ENCODE measurements at regions not wholly inside any gene's neighbourhood (a gene's known extent, or its start where the extent isn't known, plus 50 kb on each side); places are given as distances from the start of the nearest gene placed in this dataset.

DNA sequence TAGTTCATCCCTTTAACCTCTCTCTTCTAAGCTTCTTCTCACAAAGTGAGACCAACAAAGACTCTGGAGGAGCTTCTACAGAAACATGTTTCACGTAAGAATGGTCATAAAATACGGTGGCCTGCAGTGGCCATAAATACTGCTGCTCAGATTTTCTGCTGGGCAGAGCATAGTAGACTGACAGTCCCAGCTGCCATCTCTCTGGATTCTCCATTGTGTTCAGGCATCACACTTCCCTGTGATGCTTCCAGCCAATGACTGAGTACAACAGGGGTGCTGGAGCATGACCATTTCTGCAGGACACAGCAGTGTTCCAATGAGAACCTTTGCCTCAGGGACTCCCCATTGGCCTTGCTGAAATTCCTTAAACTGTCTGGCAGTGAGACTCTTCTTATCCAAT, 392.6 kb downstream of the MMUT start:
- Mint-ChIP-seq H3K27ac (no peak overlapping the region), H3K36me3 (ENCODE audit: insufficient read depth in 2 of 2) (peaks cover 0 to 2% of the 10 kb centered on the region in 2 donors), H3K4me1 (ENCODE audit: low read depth) (no peaks in the 10 kb centered on the region), H3K27me3 (ENCODE audit: low read depth) (no peaks in the 10 kb centered on the region), H3K4me3 (no peak overlapping the region), H3K9me3 (peaks cover 8 to 9% of the 10 kb centered on the region in 2 donors)
- no peak for ATAC-seq (replicated peaks in 1 of 2)
- DNase-seq = no peak

DNA sequence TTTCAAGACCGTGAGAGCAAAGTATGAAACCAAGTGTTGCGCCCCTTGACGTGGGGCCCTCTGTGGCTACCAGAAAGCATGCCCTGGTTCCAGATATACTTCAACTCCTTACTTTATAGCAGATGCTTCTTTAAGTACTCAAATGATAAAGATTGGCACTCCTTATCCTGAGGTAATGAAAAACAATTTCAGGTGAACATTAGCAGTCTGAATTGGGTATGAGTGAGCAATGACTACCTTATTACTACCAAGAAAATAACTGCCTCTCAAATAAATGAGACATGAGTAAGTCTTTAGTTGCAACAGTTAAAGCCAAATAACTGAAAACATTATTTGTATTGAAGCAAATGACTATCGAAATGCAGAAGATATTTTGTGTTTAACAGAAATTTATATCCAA, 408.7 kb downstream of the MMUT start:
- Mint-ChIP-seq H3K4me1 (ENCODE audit: low read depth) (no peaks in the 10 kb centered on the region), H3K27ac (no peak overlapping the region), H3K4me3 (no peak overlapping the region), H3K9me3 (peaks cover 3 to 8% of the 10 kb centered on the region in 2 donors), H3K27me3 (ENCODE audit: low read depth) (no peaks in the 10 kb centered on the region), H3K36me3 (ENCODE audit: insufficient read depth in 2 of 2) (no peaks in the 10 kb centered on the region)
- DNase-seq (no peak), ATAC-seq (replicated peaks in 1 of 2) (no peak)

DNA sequence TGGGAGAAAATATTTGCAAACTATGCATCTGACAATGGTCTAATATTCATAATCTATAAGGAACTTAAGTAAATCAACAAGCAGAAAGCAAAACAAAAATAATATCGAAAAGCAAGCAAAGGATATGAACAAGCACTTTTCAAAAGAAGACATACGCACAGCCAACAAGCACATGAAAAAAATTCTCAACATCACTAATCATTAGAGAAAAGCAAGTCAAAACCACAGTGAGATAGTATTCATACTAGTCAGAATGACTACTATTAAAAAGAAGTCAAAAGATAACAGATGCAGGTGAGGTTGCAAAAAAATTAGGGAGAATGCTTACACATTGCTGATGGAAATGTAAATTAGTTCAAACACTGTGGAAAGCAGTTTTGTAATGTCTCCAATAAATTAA, 410.2 kb downstream of the MMUT start:
- Mint-ChIP-seq H3K36me3 (ENCODE audit: insufficient read depth in 2 of 2) (no peaks in the 10 kb centered on the region), H3K27ac (no peak overlapping the region), H3K4me1 (ENCODE audit: low read depth) (no peaks in the 10 kb centered on the region), H3K27me3 (ENCODE audit: low read depth) (no peaks in the 10 kb centered on the region), H3K9me3 (peaks cover 0 to 8% of the 10 kb centered on the region in 2 donors), H3K4me3 (no peak overlapping the region)
- DNase-seq = no peak
- no peak for ATAC-seq (replicated peaks in 1 of 2)

DNA sequence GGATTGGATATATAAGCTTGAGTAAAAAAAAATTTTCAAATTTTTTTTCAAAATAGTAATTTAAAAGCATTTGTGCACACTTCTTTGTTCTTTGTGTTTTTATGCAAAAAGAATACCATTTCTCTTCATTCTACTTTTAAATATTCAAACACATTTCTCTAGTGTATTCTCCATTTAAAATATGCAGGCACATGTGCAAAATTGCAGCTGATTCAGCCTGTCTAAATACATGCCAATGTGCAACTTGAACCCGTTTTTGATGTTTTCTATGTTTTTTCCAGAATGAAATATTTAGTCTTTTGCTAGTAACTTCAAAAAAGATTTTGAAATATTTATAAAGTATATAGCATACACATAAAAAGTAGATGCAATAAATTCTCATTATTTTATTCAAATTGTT, 411.8 kb downstream of the MMUT start:
- ATAC-seq (replicated peaks in 1 of 2) (no peak), DNase-seq (no peak)
- H3K36me3 Mint-ChIP-seq (ENCODE audit: insufficient read depth in 2 of 2) = no peaks in the 10 kb centered on the region
- no peak overlapping the region for H3K4me3 Mint-ChIP-seq
- no peaks in the 10 kb centered on the region for H3K27me3 Mint-ChIP-seq (ENCODE audit: low read depth)
- H3K4me1 Mint-ChIP-seq (ENCODE audit: low read depth) = no peaks in the 10 kb centered on the region
- peaks cover 0 to 9% of the 10 kb centered on the region in 2 donors for H3K9me3 Mint-ChIP-seq
- no peak overlapping the region for H3K27ac Mint-ChIP-seq

DNA sequence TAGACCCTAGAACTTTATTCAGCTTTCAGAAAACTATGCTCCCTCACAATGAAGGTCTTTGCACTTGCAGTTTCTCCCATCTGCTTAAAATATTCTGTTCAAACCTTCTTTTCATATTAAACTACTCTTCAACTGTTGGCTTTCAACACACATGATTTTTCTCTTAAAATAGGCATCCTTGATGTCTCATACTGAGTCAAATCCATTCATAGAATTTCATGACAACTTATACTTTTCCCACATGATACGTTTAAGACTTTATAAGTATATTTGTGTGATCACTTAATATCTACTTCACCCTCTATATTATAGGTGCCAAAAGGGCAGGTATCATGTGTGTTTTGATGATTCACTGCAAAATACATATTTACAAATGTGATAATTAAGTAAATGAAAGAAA, 412.5 kb downstream of the MMUT start:
- peak overlapping the region; percentile 16 for H3K27ac Mint-ChIP-seq
- no peaks in the 10 kb centered on the region for H3K4me1 Mint-ChIP-seq (ENCODE audit: low read depth)
- ATAC-seq (replicated peaks in 1 of 2) = no peak
- no peak for DNase-seq
- no peaks in the 10 kb centered on the region for H3K27me3 Mint-ChIP-seq (ENCODE audit: low read depth)
- peaks cover 0 to 1% of the 10 kb centered on the region in 2 donors for H3K36me3 Mint-ChIP-seq (ENCODE audit: insufficient read depth in 2 of 2)
- peaks cover 4 to 11% of the 10 kb centered on the region in 2 donors for H3K9me3 Mint-ChIP-seq
- H3K4me3 Mint-ChIP-seq = no peak overlapping the region

DNA sequence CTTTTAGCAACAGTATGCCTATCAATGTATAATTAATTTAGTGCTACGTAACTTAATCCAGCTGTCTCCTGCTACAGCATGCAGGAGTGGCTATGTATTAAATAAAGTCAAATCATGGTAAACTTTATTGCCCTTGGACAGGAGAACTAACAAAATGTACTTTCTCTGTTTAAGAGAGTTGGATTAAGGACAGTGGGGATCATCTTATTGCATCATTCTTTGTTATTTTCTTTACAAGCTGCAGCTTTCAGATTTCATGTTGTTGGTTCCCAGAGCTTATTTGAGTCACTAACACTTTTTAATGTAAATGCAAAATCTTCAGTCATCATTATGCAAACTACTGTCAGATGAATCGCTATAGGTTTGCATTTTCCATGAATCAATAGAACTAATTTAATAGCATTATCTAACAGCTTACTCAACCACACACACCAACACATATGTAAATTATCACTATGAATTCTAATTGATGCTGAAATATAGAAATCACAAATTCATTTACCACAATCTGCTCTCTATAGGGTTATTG, 424.7 kb downstream of the MMUT start:
- Mint-ChIP-seq H3K27me3 (ENCODE audit: low read depth) (no peaks in the 10 kb centered on the region), H3K4me3 (no peak overlapping the region), H3K9me3 (peaks cover 5 to 6% of the 10 kb centered on the region in 2 donors), H3K27ac (no peak overlapping the region), H3K36me3 (ENCODE audit: insufficient read depth in 2 of 2) (peaks cover 0 to 2% of the 10 kb centered on the region in 2 donors), H3K4me1 (ENCODE audit: low read depth) (no peaks in the 10 kb centered on the region)
- no peak for ATAC-seq (replicated peaks in 1 of 2)
- no peak for DNase-seq

DNA sequence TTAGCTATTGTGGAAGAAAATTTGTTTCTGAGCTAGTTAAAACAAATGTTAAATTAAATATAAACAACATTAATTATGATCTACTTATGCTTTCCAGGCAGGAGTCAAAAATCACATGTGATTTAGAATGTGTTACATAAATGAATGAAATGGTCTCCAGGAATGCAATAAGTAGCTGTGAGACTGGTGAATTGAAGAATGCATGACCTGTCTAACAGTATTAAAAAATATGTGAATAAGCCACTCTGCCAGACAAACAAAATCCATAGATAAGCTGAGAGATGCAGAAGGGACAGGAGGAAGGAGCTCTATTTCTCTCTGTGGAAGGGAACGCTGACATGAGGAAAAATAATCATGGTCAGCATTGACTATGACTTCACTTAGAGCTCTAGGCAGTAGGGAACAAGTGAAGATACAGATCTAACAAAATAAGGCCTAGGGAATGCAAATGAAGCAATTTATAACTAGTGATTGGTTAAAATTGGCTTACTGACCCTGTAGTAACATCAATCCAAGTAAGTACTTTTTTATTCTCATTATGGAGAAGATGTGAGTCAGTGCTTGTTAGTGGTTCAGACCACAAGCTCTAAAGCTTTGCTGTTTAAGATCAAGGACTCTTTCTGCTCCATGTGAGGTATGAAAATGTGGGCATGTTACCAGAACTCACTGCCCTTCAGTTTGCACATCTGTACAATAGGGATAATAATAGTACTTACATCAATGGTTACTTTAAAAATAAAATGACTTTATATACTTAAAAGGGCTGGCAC, 432.6 kb downstream of the MMUT start:
- Mint-ChIP-seq H3K36me3 (ENCODE audit: insufficient read depth in 2 of 2) (peaks cover 0 to 2% of the 10 kb centered on the region in 2 donors), H3K4me1 (ENCODE audit: low read depth) (no peaks in the 10 kb centered on the region), H3K4me3 (no peak overlapping the region), H3K9me3 (peaks cover 1 to 2% of the 10 kb centered on the region in 2 donors), H3K27me3 (ENCODE audit: low read depth) (no peaks in the 10 kb centered on the region), H3K27ac (no peak overlapping the region)
- ATAC-seq (replicated peaks in 1 of 2) = no peak
- DNase-seq = no peak

DNA sequence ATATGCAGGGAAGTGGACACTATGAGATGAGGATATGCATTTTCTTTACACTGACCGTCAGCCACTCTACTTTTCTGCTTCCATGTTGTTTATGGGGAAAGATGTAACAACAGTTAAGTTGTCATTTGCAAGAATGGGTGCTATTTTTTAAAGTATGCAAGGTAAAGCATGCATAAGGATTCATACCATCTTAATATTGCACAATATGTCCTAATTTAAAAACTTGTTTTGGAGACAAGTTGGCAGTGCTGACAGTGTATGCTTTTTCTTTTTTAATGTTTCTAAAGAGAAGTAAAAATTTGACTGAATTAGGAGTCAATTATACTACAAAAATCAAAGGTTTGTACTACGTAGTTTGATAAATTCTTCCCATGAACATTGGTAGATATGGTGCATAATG, 435.4 kb downstream of the MMUT start:
- ATAC-seq (replicated peaks in 1 of 2) (no peak), DNase-seq (no peak)
- no peaks in the 10 kb centered on the region for H3K36me3 Mint-ChIP-seq (ENCODE audit: insufficient read depth in 2 of 2)
- no peaks in the 10 kb centered on the region for H3K27me3 Mint-ChIP-seq (ENCODE audit: low read depth)
- H3K4me3 Mint-ChIP-seq = no peak overlapping the region
- H3K9me3 Mint-ChIP-seq = peaks cover 3 to 9% of the 10 kb centered on the region in 2 donors
- H3K4me1 Mint-ChIP-seq (ENCODE audit: low read depth) = no peaks in the 10 kb centered on the region
- no peak overlapping the region for H3K27ac Mint-ChIP-seq

DNA sequence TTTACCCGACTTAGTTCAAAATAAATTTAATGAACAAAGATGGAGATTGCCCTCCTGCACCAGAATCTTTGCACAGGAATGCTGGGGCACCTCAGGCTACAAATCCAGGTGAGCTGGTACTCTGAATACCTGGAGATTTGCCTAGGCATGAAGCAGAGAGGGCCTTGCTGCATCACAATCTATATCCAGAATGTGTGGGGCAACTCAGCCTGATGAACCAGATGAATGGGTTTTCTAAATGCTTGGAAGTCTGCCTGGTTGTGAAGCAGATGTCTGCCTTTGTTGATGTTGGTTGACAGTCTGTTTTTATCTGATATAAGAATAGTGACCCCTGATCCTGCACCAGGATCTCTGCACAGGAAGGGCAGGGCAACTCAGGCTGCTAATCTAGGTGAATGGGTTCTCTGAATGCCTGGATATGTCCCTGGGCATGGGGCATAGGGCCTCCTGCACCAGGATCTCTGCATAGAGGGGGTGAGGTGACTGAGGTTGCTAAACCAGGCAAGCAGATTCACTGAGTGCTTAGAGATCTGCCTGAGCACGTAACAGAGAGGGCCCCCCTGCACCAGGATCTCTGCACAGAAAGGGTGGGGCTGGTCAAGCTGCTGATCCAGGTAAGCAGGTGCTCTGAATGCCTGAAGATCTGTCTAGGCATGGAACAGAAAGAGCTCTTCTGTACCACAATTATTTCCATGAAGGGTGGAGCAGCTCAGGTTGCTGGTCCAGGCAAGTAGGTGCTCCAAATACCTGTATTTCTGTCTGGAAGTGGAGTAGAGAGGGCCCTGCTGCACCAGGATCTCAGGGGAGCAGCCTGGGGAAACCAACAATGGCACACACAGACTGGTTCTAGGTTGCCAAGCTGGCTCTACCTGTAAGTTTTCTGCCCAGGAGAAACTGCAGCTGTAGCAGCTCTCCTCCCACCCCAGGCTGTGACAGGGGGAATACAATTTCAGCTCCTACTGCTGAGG, 437.5 kb downstream of the MMUT start:
- DNase-seq = no peak
- Mint-ChIP-seq H3K4me3 (no peak overlapping the region), H3K27ac (no peak overlapping the region), H3K27me3 (ENCODE audit: low read depth) (no peaks in the 10 kb centered on the region), H3K36me3 (ENCODE audit: insufficient read depth in 2 of 2) (no peaks in the 10 kb centered on the region), H3K4me1 (ENCODE audit: low read depth) (no peaks in the 10 kb centered on the region), H3K9me3 (peaks cover 3 to 13% of the 10 kb centered on the region in 2 donors)
- ATAC-seq (replicated peaks in 1 of 2) = no peak

DNA sequence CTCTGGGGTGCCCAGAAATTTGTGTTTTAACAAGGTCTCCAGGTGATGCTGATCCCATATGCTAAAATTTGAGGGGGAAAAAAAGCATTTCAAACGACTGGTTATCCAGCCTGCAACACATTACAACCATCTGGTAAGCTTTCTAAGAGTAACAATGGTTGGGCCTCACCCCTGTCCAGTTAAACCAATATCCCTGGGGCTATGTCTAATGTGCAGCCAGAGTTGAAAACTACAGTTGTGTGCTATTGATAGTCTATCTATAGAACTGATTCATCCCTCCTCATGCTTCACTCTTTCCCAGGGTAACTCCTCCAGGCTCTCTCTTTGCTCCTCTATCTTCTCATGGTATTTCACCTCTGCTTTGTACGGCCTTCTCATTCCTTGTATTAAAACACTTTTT, 458.3 kb downstream of the MMUT start:
- Mint-ChIP-seq H3K36me3 (ENCODE audit: insufficient read depth in 2 of 2) (no peaks in the 10 kb centered on the region), H3K4me3 (no peak overlapping the region), H3K4me1 (ENCODE audit: low read depth) (no peaks in the 10 kb centered on the region), H3K27me3 (ENCODE audit: low read depth) (no peaks in the 10 kb centered on the region), H3K9me3 (peaks cover 2 to 5% of the 10 kb centered on the region in 2 donors), H3K27ac (no peak overlapping the region)
- DNase-seq (no peak), ATAC-seq (replicated peaks in 1 of 2) (no peak)

DNA sequence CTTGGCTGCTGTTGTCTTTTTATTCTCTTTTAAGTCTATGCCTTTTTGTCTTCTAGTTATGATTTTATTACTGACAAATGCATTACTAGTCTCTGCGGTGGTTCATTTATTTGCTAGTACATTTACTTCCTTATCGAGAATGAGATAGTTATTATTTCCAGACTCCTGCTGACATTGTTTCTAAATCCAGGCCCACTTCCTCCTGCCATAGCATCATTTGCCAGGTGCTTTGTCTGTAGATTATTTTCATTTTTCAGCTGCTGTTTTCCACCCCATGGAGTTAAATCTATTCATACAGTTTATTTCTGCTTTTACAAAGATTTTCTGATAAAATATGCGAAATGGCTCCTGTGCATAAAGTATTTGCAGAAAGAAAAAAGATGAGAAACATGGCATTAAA, 459.7 kb downstream of the MMUT start:
- Mint-ChIP-seq H3K9me3 (peaks cover 2 to 3% of the 10 kb centered on the region in 2 donors), H3K36me3 (ENCODE audit: insufficient read depth in 2 of 2) (no peaks in the 10 kb centered on the region), H3K27me3 (ENCODE audit: low read depth) (no peaks in the 10 kb centered on the region), H3K4me1 (ENCODE audit: low read depth) (no peaks in the 10 kb centered on the region), H3K27ac (no peak overlapping the region), H3K4me3 (no peak overlapping the region)
- ATAC-seq (replicated peaks in 1 of 2) (no peak), DNase-seq (no peak)

DNA sequence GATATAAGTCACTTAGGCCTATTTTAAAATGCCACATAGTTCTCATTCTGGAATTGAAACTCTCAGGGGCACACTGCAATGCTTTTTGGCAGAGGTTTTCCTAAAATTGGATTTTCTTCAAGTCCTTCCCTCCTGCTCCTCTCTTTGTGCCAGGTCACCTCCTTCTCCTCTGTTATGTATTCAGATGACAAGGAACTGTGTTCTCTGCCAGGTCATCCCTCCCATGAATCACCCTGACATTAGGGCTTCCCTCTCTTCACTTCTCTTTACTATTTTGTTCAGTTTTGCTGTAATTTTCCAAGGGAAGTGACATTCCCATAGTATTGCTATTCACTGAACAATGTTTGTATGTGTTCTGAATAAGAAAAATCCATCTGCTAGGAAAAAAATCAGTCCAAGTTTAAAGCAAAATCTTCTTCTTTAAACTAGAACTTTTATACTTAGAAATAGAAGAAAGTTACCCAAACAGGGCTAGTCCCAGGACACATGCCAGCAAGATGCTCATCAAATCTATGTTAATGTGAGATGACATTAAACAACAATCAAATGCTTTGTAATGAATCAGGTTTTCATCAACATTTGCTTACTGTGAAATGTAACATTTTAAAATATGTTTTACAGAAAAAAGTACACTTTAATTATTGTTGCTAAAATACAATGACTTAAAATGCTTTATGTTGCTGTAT, 461.1 kb downstream of the MMUT start:
- Mint-ChIP-seq H3K27ac (no peak overlapping the region), H3K9me3 (peaks cover 3 to 4% of the 10 kb centered on the region in 2 donors), H3K36me3 (ENCODE audit: insufficient read depth in 2 of 2) (no peaks in the 10 kb centered on the region)

DNA sequence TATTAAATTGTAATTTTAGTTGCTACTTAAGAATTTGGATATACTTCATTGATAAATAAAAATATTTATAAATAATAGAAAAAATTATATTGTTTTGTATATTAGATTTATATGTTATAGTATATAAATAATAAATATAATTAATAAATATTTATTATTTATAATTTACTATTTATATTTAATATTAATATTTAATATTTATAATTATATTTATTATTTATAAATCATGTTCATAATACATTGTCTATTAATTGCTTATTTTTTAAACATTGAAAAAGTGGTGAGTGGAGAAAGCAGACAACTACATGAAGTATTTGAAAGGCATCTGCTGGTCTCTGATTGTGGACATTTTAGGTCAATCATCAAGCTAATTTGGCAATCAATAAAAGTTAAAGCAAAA, 464.5 kb downstream of the MMUT start:
- H3K36me3 Mint-ChIP-seq (ENCODE audit: insufficient read depth in 2 of 2) = no peaks in the 10 kb centered on the region
- no peak overlapping the region for H3K4me3 Mint-ChIP-seq
- H3K9me3 Mint-ChIP-seq = peaks cover 5 to 6% of the 10 kb centered on the region in 2 donors
- H3K27me3 Mint-ChIP-seq (ENCODE audit: low read depth) = no peaks in the 10 kb centered on the region
- no peak overlapping the region for H3K27ac Mint-ChIP-seq
- no peaks in the 10 kb centered on the region for H3K4me1 Mint-ChIP-seq (ENCODE audit: low read depth)
- ATAC-seq (replicated peaks in 1 of 2) (no peak), DNase-seq (no peak)

More for the DNA sequence above, 461.1 kb downstream of the MMUT start:
- H3K4me3 Mint-ChIP-seq = no peak overlapping the region
- ATAC-seq (replicated peaks in 1 of 2) = no peak
- H3K27me3 Mint-ChIP-seq (ENCODE audit: low read depth) = no peaks in the 10 kb centered on the region
- no peak for DNase-seq
- H3K4me1 Mint-ChIP-seq (ENCODE audit: low read depth) = no peaks in the 10 kb centered on the region

Data from activated T-cell treated with anti-CD3 and anti-CD28 coated beads, Interleukin-2, amount 50 U/mL, for 72 hours (primary cell).